ENCODE measurements at regions not wholly inside any gene's neighbourhood (a gene's known extent, or its start where the extent isn't known, plus 50 kb on each side); places are given as distances from the start of the nearest gene placed in this dataset.
A peak's percentile ranks its signal among the peaks of the same experiment; 100 is the strongest.

DNA sequence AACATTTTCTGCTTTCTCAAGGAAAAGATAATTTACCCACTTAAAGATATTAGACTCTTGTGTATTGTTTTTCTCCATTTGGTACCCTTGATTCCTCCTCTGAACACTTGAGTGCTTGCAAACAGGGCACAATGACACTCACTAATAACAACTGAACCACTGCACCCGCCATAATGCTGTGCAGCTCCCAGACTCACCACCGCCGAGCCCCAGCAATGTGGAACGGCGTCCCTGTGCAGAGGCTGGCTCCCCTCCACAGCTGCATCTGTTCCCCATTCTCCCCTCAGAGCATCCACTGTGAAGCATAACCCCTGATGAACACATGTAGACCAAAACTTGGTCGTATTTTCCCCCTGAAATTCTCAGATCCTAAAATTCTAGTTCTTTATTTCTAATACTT is 276.2 kb upstream of the PLSCR5 start:
- Histone ChIP-seq H3K27ac (ENCODE audit: low read depth) (no peak overlapping the region), H3K4me3 (no peak overlapping the region), H4K20me1 (replicated peaks; ENCODE audit: insufficient read depth) (no peaks in the 10 kb centered on the region), H3K36me3 (ENCODE audit: insufficient read depth) (no peaks in the 10 kb centered on the region), H3K4me1 (ENCODE audit: insufficient read depth) (no peaks in the 10 kb centered on the region), H3K9me2 (ENCODE audit: insufficient read depth) (no peaks in the 10 kb centered on the region), H3F3A (replicated peaks; ENCODE audit: low read depth) (no peaks in the 10 kb centered on the region), H3K79me2 (replicated peaks; ENCODE audit: insufficient read depth) (no peaks in the 10 kb centered on the region), H3K27me3 (ENCODE audit: insufficient read depth) (no peaks in the 10 kb centered on the region), H3K4me2 (no peak overlapping the region), H2AFZ (0 out of 2 replicates have a peak overlapping the region, but pooled peaks have one; percentile 12)
- Mint-ChIP-seq H3K4me3 (no peak overlapping the region), H3K9me3 (no peaks in the 10 kb centered on the region), H3K36me3 (ENCODE audit: low read depth) (no peaks in the 10 kb centered on the region), H3K4me1 (no peaks in the 10 kb centered on the region), H3K27ac (no peak overlapping the region), H3K27me3 (ENCODE audit: insufficient read depth, low read depth, poor library complexity) (no peaks in the 10 kb centered on the region)
- DNase-seq (ENCODE audit: low spot score), result no peak
- TF ChIP-seq POLR2AphosphoS5 (IDR thresholded peaks at IDR 0.05; ENCODE audit: low read depth) (no peak), JUNB (IDR thresholded peaks at IDR 0.05; ENCODE audit: unreplicated experiment) (no peak), ETS1 (IDR thresholded peaks at IDR 0.05) (no peak), CREB1 (CRISPR knock-in tag; IDR thresholded peaks at IDR 0.05; ENCODE audit: low read depth) (no peak), EZH2phosphoT487 (IDR thresholded peaks at IDR 0.05; ENCODE audit: unreplicated experiment) (no peak), EZH2 (IDR thresholded peaks at IDR 0.05; ENCODE audit: low read depth, unreplicated experiment) (no peak), NANOG (IDR thresholded peaks at IDR 0.05; ENCODE audit: borderline replicate concordance) (no peak), ZNF462 (CRISPR knock-in tag; IDR thresholded peaks at IDR 0.05) (no peak), STAT1 (IDR thresholded peaks at IDR 0.05; ENCODE audit: unreplicated experiment) (no peak), ZNF114 (CRISPR knock-in tag; IDR thresholded peaks at IDR 0.05) (no peak)
- TF ChIP-seq, protein P1, sequence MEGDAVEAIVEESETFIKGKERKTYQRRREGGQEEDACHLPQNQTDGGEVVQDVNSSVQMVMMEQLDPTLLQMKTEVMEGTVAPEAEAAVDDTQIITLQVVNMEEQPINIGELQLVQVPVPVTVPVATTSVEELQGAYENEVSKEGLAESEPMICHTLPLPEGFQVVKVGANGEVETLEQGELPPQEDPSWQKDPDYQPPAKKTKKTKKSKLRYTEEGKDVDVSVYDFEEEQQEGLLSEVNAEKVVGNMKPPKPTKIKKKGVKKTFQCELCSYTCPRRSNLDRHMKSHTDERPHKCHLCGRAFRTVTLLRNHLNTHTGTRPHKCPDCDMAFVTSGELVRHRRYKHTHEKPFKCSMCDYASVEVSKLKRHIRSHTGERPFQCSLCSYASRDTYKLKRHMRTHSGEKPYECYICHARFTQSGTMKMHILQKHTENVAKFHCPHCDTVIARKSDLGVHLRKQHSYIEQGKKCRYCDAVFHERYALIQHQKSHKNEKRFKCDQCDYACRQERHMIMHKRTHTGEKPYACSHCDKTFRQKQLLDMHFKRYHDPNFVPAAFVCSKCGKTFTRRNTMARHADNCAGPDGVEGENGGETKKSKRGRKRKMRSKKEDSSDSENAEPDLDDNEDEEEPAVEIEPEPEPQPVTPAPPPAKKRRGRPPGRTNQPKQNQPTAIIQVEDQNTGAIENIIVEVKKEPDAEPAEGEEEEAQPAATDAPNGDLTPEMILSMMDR (conservative IDR thresholded peaks at IDR 0.05; ENCODE audit: low read depth in 2 of 2), result no peak
- TF ChIP-seq, protein P2, sequence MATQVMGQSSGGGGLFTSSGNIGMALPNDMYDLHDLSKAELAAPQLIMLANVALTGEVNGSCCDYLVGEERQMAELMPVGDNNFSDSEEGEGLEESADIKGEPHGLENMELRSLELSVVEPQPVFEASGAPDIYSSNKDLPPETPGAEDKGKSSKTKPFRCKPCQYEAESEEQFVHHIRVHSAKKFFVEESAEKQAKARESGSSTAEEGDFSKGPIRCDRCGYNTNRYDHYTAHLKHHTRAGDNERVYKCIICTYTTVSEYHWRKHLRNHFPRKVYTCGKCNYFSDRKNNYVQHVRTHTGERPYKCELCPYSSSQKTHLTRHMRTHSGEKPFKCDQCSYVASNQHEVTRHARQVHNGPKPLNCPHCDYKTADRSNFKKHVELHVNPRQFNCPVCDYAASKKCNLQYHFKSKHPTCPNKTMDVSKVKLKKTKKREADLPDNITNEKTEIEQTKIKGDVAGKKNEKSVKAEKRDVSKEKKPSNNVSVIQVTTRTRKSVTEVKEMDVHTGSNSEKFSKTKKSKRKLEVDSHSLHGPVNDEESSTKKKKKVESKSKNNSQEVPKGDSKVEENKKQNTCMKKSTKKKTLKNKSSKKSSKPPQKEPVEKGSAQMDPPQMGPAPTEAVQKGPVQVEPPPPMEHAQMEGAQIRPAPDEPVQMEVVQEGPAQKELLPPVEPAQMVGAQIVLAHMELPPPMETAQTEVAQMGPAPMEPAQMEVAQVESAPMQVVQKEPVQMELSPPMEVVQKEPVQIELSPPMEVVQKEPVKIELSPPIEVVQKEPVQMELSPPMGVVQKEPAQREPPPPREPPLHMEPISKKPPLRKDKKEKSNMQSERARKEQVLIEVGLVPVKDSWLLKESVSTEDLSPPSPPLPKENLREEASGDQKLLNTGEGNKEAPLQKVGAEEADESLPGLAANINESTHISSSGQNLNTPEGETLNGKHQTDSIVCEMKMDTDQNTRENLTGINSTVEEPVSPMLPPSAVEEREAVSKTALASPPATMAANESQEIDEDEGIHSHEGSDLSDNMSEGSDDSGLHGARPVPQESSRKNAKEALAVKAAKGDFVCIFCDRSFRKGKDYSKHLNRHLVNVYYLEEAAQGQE (IDR thresholded peaks at IDR 0.05; ENCODE audit: unreplicated experiment), result no peak
- no peak for ATAC-seq
